Liver (tissue), 3 donors: ENCODE measurements at regions not wholly inside any gene's neighbourhood (a gene's known extent, or its start where the extent isn't known, plus 50 kb on each side); places are given as distances from the start of the nearest gene placed in this dataset.

Experiments used
- ATF3 ChIP-seq: IDR thresholded peaks from 2 replicates; pipeline ENCODE4 v1.6.1; 2016; ENCODE audit warnings: antibody characterized with exemption
- CTCF ChIP-seq: fragments of 150-350 bp; IDR thresholded peaks from 2 replicates; pipeline ENCODE4 v1.5.1; 2017; ENCODE audit warnings: improper control_type of control experiment, low read depth, low read length; ENCODE audit not compliant: missing input control
- EGR1 ChIP-seq, 2 donors: IDR thresholded peaks; 2 replicates each; pipeline ENCODE4 v1.6.1; 2016 to 2018; ENCODE audit warnings: antibody characterized with exemption in 2 of 2, low read depth in 2 of 2
- JUND ChIP-seq, 2 donors: IDR thresholded peaks; 2 replicates each; pipeline ENCODE4 v1.6.1; 2016; ENCODE audit warnings: antibody characterized with exemption in 2 of 2
- MAX ChIP-seq: IDR thresholded peaks from 2 replicates; pipeline ENCODE4 v1.6.1; 2016; ENCODE audit warnings: antibody characterized with exemption
- RAD21 ChIP-seq, 2 donors: IDR thresholded peaks; 2 replicates each; pipeline ENCODE4 v1.6.1; 2016; ENCODE audit warnings: antibody characterized with exemption in 2 of 2, mild to moderate bottlenecking in 2 of 2
- REST ChIP-seq: IDR thresholded peaks from 2 replicates; pipeline ENCODE4 v1.6.1; 2016; ENCODE audit warnings: antibody characterized with exemption, mild to moderate bottlenecking
- TAF1 ChIP-seq: conservative IDR thresholded peaks from 2 replicates; pipeline ENCODE4 v1.6.1; 2016; ENCODE audit warnings: antibody characterized with exemption, mild to moderate bottlenecking
- YY1 ChIP-seq: IDR thresholded peaks from 2 replicates; pipeline ENCODE4 v1.6.1; 2016; ENCODE audit warnings: antibody characterized with exemption, mild to moderate bottlenecking
- ZBTB33 ChIP-seq: IDR thresholded peaks from 2 replicates; pipeline ENCODE4 v1.6.1; 2016; ENCODE audit warnings: antibody characterized with exemption
- donor health status: healthy.
- donor health status: healthy.

GRCh38 chr4:20456407-20456806, 204.7 kb downstream of the SLIT2 start:
- TF ChIP-seq EGR1 (IDR thresholded peaks at IDR 0.05; ENCODE audit: low read depth in 2 of 2) (no peak), CTCF (no peak), ATF3 (no peak), REST (no peak), TAF1 (no peak), RAD21 (IDR thresholded peaks at IDR 0.05) (no peak), JUND (IDR thresholded peaks at IDR 0.05) (no peak), YY1 (no peak), ZBTB33 (no peak), MAX (no peak)
